ENCODE measurements at regions not wholly inside any gene's neighbourhood (a gene's known extent, or its start where the extent isn't known, plus 50 kb on each side); places are given as distances from the start of the nearest gene placed in this dataset.

GRCh38 chr4:36761607-36762006 is 480.2 kb downstream of the DTHD1 start:
- no peak for TF ChIP-seq CTCF (IDR thresholded peaks at IDR 0.05; ENCODE audit: control insufficient read depth, insufficient read depth, low read depth, low read length, missing control alignments)
- no peak for DNase-seq (ENCODE audit: low read depth)
- H3K4me3 ChIP-seq (ENCODE audit: control insufficient read depth, low read depth, low read length), result no peak overlapping the region

DNA sequence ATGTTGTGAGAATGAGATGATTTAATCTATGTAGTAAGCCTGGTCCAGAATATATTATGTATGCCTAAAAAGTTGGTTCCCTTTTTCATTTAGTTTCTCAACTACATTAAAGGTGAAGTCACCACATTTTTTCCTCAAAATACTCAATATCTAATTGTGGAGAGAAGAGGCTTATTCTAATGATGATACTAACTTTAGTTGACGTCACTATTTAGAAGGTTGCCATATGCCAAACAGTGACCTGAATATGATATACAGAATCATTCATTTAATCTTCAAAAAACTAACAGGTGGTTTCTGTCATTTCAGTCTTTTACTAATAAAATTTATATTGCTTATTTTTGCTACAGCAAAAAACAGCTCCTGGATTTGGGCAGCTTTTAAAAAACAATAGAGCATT is 480.7 kb upstream of the NWD2 start:
- H3K4me3 ChIP-seq (ENCODE audit: control insufficient read depth, low read depth, low read length), result no peak overlapping the region
- no peak for DNase-seq (ENCODE audit: low read depth)
- no peak for TF ChIP-seq CTCF (IDR thresholded peaks at IDR 0.05; ENCODE audit: control insufficient read depth, insufficient read depth, low read depth, low read length, missing control alignments)

GRCh38 chr4:36767596-36767995 is 476.9 kb upstream of the NWD2 start:
- DNase-seq (ENCODE audit: low read depth), result no peak
- TF ChIP-seq CTCF (IDR thresholded peaks at IDR 0.05; ENCODE audit: control insufficient read depth, insufficient read depth, low read depth, low read length, missing control alignments), result no peak
- H3K4me3 ChIP-seq (ENCODE audit: control insufficient read depth, low read depth, low read length), result no peak overlapping the region

GRCh38 chr4:36771411-36772153 is 473.0 kb upstream of the NWD2 start:
- no peak for TF ChIP-seq CTCF (IDR thresholded peaks at IDR 0.05; ENCODE audit: control insufficient read depth, insufficient read depth, low read depth, low read length, missing control alignments)
- H3K4me3 ChIP-seq (ENCODE audit: control insufficient read depth, low read depth, low read length), result no peak overlapping the region
- DNase-seq (ENCODE audit: low read depth), result no peak

- no peak for TF ChIP-seq CTCF (IDR thresholded peaks at IDR 0.05; ENCODE audit: control insufficient read depth, insufficient read depth, low read depth, low read length, missing control alignments)
- DNase-seq (ENCODE audit: low read depth), result no peak
These were observed 472.4 kb upstream of the NWD2 start for GRCh38 chr4:36772154-36772516.

GRCh38 chr4:36773467-36773866 is 471.1 kb upstream of the NWD2 start:
- H3K4me3 ChIP-seq (ENCODE audit: control insufficient read depth, low read depth, low read length), result no peak overlapping the region
- no peak for TF ChIP-seq CTCF (IDR thresholded peaks at IDR 0.05; ENCODE audit: control insufficient read depth, insufficient read depth, low read depth, low read length, missing control alignments)
- DNase-seq (ENCODE audit: low read depth), result no peak

More at GRCh38 chr4:36772154-36772516, 472.4 kb upstream of the NWD2 start:
- no peak overlapping the region for H3K4me3 ChIP-seq (ENCODE audit: control insufficient read depth, low read depth, low read length)
